Nephron (organoid): ENCODE measurements at regions not wholly inside any gene's neighbourhood (a gene's known extent, or its start where the extent isn't known, plus 50 kb on each side); places are given as distances from the start of the nearest gene placed in this dataset.

Experiments used
- H3K27ac Mint-ChIP-seq, 3 experiments: 2 replicates each; pipeline ENCODE4 v1.8.0; 2020; ENCODE audit warnings: mixed read lengths in 3 of 3, mild to moderate bottlenecking in 2 of 3, moderate library complexity in 1 of 3
- H3K27me3 Mint-ChIP-seq: 2 replicates; pipeline ENCODE4 v1.8.0; 2021; ENCODE audit warnings: low read depth, mild to moderate bottlenecking, moderate library complexity, mixed read lengths
- H3K36me3 Mint-ChIP-seq: 2 replicates; pipeline ENCODE4 v1.8.0; 2020; ENCODE audit warnings: low read depth, mixed read lengths
- H3K4me1 Mint-ChIP-seq: 2 replicates; pipeline ENCODE4 v1.8.0; 2020; ENCODE audit warnings: mixed read lengths
- H3K4me3 Mint-ChIP-seq, 3 experiments: 2 replicates each; pipeline ENCODE4 v1.8.0; 2020; ENCODE audit warnings: mild to moderate bottlenecking in 3 of 3, mixed read lengths in 3 of 3, moderate library complexity in 2 of 3
- H3K9me3 Mint-ChIP-seq: 2 replicates; pipeline ENCODE4 v1.8.0; 2020; ENCODE audit warnings: mixed read lengths
- CTCF ChIP-seq, 3 experiments: fragments of 200-600 bp; sonication (generic); IDR thresholded peaks; one replicate each; pipeline ENCODE4 v1.5.0; 2021; ENCODE audit warnings: antibody characterized with exemption in 3 of 3; ENCODE audit not compliant: unreplicated experiment in 3 of 3

- Mint-ChIP-seq H3K36me3 (no peaks in the 10 kb centered on the region), H3K4me1 (peaks cover 46% of the 10 kb centered on the region)
Observed at GRCh38 chr2:16615687-16616615, 49.7 kb downstream of the CYRIA start.

GRCh38 chr2:16615246-16615645 lies 50.4 kb downstream of the CYRIA start:
- H3K4me3 Mint-ChIP-seq = no peak overlapping the region
- H3K27me3 Mint-ChIP-seq = peaks cover 6% of the 10 kb centered on the region
- no peaks in the 10 kb centered on the region for H3K9me3 Mint-ChIP-seq
- H3K27ac Mint-ChIP-seq = no peak overlapping the region
- TF ChIP-seq CTCF (IDR thresholded peaks at IDR 0.05; ENCODE audit: unreplicated experiment in 3 of 3) = no peak
- no peaks in the 10 kb centered on the region for H3K36me3 Mint-ChIP-seq
- H3K4me1 Mint-ChIP-seq = peaks cover 46% of the 10 kb centered on the region

More at GRCh38 chr2:16615687-16616615, 49.7 kb downstream of the CYRIA start:
- Mint-ChIP-seq H3K9me3 (no peaks in the 10 kb centered on the region), H3K27me3 (peaks cover 6% of the 10 kb centered on the region), H3K4me3 (no peak overlapping the region), H3K27ac (no peak overlapping the region)
- no peak for TF ChIP-seq CTCF (IDR thresholded peaks at IDR 0.05; ENCODE audit: unreplicated experiment in 3 of 3)

GRCh38 chr2:16614314-16614860 lies 51.2 kb downstream of the CYRIA start:
- TF ChIP-seq CTCF (IDR thresholded peaks at IDR 0.05; ENCODE audit: unreplicated experiment in 3 of 3) = no peak
- H3K27me3 Mint-ChIP-seq = peaks cover 6% of the 10 kb centered on the region

GRCh38 chr2:16613539-16614011 lies 52.1 kb downstream of the CYRIA start:
- Mint-ChIP-seq H3K36me3 (no peaks in the 10 kb centered on the region), H3K4me1 (peaks cover 49% of the 10 kb centered on the region), H3K27ac (no peak overlapping the region), H3K27me3 (peaks cover 6% of the 10 kb centered on the region), H3K9me3 (no peaks in the 10 kb centered on the region), H3K4me3 (no peak overlapping the region)
- TF ChIP-seq CTCF (IDR thresholded peaks at IDR 0.05; ENCODE audit: unreplicated experiment in 3 of 3) = peak; percentile 63 to 73 (median 68)

More at GRCh38 chr2:16614314-16614860, 51.2 kb downstream of the CYRIA start:
- Mint-ChIP-seq H3K27ac (peak overlapping the region in 1 of 3 experiments; percentile 29), H3K4me3 (no peak overlapping the region), H3K4me1 (peaks cover 46% of the 10 kb centered on the region), H3K36me3 (no peaks in the 10 kb centered on the region), H3K9me3 (no peaks in the 10 kb centered on the region)

- Mint-ChIP-seq H3K27ac (no peak overlapping the region), H3K4me3 (no peak overlapping the region), H3K9me3 (no peaks in the 10 kb centered on the region), H3K36me3 (no peaks in the 10 kb centered on the region), H3K27me3 (peaks cover 6% of the 10 kb centered on the region), H3K4me1 (peaks cover 48% of the 10 kb centered on the region)
- TF ChIP-seq CTCF (IDR thresholded peaks at IDR 0.05; ENCODE audit: unreplicated experiment in 3 of 3) = no peak
Observed at GRCh38 chr2:16612490-16612889, 53.1 kb downstream of the CYRIA start.
